NCI-H226 (cell line): ENCODE measurements at regions not wholly inside any gene's neighbourhood (a gene's known extent, or its start where the extent isn't known, plus 50 kb on each side); places are given as distances from the start of the nearest gene placed in this dataset.
"Not testable (repeated sequence)": the region's sequence is repeated elsewhere in the genome, so short reads cannot be mapped to it uniquely, and the experiment has no call there.

ENCODE experiments used
- DNase-seq: peaks from one replicate; pipeline ENCODE4 v3.0.0-alpha.2; 2015

GRCh38 chr3:193124861-193125260 is 116.2 kb upstream of the PLAAT1 start:
- DNase-seq: no peak

DNA sequence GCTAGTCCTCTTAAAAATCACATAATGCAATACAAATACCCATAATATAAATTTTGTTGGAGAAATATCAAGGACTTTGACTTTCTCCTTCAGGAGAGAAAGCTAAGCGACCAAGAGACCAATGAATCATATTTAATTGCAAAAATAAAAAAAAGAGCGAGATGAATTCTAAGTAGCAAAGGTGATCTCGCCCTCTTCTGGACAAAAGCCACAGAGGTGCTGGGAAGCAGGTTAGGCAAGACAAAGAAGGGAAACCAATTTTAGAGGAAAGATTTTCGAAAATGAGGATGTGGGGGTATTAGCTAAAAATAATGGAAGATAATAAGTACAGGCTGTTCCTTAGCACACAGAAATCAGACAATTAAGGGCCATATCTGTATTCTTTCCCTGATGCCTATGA is 111.4 kb upstream of the PLAAT1 start:
- no peak for DNase-seq

DNA sequence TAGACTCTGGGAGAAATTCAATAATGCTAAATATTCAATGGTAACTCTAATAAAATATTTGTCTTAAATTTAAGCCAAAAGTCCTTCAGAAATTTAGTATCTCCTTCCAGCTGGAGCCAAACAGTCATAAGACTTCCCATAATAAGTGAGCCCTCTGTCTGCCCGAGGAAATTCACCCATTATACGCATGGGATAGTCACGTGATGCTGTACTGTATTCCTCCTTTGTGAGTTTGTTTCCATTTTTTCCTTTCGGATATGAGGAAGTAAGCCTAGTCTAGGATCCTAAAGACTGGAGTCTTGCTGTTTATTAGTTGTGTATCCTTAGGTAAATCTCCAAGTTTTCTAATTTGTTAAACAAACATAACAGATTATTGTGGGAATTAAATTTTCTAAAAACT is 110.4 kb upstream of the PLAAT1 start:
- DNase-seq: no peak

DNA sequence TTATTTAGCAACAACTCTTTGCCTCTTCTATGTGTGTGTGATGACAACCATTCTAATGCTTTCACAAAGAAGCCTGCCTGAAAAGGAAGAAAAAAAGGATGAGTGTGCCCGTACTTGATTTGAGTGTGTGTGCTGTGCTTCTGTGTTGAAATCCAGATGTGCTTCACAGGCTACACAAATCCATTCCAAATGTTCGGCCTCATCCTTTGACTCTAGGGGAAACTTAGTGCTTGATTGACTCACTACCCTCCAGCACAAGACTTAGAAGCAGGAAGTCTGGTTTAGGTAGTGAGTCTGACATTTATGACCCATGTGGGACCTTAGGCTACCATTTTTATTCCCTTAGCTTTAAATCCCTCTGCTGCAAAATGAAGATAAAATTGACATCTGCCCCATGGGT is 108.8 kb upstream of the PLAAT1 start:
- DNase-seq: no peak

DNA sequence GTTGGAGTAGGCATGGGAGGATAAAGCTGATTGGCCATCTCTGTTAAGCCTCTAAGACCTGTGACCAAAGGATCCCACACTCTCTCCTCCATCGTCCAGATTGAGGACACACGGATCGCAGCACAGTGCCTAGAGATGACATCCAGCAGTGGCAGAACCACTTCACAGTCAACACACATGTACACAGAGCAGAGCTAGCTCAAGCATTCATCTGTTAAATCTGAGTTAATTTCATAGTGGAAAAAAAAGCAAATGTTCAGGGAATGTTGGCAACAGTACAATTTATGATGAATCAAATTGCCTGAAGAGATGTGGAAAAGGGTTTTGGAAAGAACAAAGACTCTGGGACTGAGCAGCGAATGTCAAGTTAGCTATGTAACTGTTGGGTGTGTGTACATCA is 108.1 kb upstream of the PLAAT1 start:
- DNase-seq: peak; percentile 33

- DNase-seq: peak; percentile 54
Observed at GRCh38 chr3:193134856-193135255, 106.2 kb upstream of the PLAAT1 start.

GRCh38 chr3:193140381-193140780 is 100.6 kb upstream of the PLAAT1 start:
- DNase-seq: no peak

- no peak for DNase-seq
Observed at GRCh38 chr3:193145248-193145647, 95.8 kb upstream of the PLAAT1 start.

DNA sequence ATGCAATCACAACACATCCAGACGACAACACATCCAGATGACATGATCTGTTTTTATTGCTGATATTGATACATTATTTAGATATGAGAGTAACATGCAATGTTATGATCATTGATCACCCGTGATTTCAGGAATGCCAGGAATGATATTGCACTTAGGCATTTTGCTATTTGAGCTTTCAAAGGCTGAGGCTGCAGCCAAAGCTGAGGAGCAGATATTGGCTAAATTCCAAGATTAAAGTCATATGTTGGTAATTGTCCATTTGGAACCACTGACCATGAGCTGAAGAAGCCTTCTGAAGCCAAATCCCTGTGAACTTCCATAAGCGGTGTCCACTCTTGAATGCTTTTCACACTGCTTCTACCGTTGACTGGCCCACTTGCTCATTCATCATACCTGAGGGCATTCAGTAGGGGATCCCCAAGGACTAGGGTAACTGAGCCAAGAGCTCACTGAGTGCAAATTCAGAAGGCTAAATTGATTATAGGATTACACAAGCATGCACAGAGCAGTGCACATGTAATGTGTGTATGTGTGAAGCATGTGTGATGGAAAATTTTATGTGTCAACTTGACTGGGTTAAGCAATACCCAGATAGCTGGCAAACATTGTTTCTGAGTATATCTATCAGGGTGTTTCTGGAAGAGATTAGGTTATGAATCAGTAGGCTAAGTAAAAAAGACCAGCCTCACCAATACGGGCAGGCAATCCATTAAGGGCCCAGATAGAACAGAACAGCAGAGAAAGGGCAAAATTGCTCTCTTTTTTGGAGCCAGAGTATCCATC is 92.1 kb upstream of the PLAAT1 start:
- peak; percentile 9 for DNase-seq

- DNase-seq: no peak
Observed at GRCh38 chr3:193149998-193150397, 91.0 kb upstream of the PLAAT1 start.

DNA sequence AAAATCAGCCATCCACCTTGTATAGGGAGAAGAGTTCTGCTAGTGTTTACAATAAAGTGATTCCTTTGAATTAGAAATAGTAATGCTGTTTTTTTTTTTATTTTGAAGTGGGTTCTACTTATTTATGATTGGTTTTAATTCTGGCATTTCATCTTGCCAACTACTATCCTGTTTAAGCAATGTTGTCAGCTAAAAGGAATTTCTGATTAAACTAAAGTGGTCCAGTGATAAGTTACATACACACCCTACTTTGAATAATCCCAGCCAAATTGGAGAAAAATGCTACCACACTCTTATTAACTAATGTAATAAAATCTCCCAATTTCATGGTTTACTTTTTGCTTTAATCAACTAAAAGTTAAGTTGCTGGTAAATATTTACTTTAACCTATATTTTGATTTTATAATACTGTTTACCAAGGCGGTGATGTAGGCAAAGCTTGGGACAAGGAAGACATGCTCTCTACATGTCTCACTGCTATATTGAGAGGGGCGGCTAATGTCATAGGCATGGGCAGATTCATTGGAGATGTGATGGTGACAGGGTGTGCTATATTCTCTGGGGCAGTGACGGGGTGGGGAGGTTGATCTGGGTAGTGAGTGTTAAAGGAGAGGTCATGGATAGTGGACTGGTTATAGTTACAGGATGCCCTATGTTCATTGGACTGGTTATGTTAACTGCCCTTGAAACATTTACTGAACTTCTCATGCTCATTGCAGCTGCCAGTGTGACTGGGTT is 85.8 kb upstream of the PLAAT1 start:
- not testable (repeated sequence) for DNase-seq

- DNase-seq: no peak
Observed at GRCh38 chr3:193157051-193157450, 84.0 kb upstream of the PLAAT1 start.

- DNase-seq: no peak
Observed at GRCh38 chr3:193165431-193166120, 75.4 kb upstream of the PLAAT1 start.

GRCh38 chr3:193168931-193169330 is 72.1 kb upstream of the PLAAT1 start:
- no peak for DNase-seq

DNA sequence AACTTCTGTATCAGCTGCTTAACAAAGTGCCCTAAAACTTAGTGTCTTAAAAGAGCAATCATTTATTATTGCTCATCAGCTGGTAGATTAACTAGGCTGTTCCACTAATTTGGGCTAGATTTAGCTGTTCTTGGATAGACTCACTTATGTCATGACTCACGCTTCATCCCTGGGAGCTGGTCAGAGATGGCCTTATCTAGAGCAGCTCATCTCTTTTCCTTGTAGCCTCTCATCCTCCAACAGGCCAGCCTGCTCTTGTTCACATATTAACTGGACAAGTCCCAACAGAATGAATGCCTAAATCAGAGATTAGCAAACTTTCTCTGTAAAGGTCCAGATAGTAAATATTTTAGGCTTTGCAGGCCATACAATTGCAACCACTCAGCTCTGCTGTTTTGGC is 66.9 kb upstream of the PLAAT1 start:
- DNase-seq: no peak

DNA sequence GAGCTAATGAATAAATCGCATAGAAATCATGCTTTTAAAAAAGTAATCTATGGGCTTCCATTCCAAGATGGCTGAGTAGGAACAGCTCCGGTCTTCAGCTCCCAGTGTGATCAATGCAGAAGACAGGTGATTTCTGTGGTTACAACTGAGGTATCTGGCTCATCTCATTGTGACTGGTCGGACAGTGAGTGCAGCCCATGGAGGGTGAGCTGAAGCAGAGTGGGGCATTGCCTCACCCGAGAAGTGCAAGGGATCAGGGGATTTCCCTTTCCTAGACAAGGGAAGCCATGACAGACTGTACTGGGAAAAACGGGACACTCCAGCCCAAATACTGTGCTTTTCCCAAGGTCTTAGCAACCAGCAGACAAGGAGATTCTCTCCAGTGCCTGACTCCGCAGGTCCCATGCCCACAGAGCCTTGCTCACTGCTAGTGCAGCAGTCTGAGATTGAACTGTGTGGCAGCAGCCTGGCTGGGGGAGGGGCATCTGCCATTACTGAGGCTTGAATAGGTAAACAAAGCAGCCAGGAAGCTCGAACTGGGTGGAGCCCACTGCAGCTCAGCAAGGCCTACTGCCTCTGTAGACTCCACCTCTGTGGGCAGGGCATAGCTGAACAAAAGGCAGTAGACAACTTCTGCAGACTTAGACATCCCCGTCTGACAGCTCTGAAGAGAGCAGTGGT is 61.5 kb upstream of the PLAAT1 start:
- DNase-seq: not testable (repeated sequence)

DNA sequence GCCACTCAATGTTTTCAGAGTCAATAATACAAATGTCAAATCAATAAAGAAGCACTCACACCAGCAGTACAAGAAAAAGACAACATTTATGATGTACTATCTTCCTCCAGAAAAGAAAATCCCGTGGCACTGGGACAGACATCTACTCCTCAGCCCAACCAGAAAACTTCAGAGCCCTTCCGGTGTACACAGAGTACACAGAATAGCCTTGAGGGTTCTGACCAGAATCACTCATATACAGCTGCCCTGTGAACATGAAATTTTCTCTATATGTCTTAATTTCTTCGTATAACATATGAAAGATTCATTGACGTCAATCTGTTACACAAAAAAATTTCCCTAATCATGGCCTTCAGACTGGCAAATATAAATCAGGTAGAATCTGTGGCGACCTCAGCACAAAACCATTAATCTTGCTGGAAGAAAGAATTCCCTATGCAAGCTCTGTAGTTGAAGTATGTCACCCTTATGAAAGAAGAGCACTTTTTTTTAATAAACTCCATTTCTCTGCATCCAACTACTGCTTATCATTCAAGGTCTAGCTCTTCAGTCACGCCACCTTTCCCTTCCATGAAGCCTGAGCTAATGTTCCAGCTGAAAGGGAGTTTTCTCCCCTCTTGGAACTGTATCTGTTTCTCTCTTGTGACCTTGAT is 53.8 kb upstream of the PLAAT1 start:
- DNase-seq: no peak

GRCh38 chr3:193190146-193190786 is 50.8 kb upstream of the PLAAT1 start:
- no peak for DNase-seq
